CD14-positive monocyte (primary cell): ENCODE measurements at regions not wholly inside any gene's neighbourhood (a gene's known extent, or its start where the extent isn't known, plus 50 kb on each side); places are given as distances from the start of the nearest gene placed in this dataset.

ENCODE experiments used
- DNase-seq, 3 donors: peaks; one replicate each; pipeline ENCODE4 v3.0.0-alpha.2; 2011 to 2022
- H2AFZ ChIP-seq: 2 replicates; pipeline ENCODE4 v1.6.0; 2012; ENCODE audit warnings: mild to moderate bottlenecking, low read depth, low read length, inconsistent platforms; ENCODE audit not compliant: insufficient read depth, poor library complexity, severe bottlenecking
- H3K27ac ChIP-seq, 2 donors: 1 replicate in 1 of 2; 2 replicates in 1 of 2; pipeline ENCODE4 v1.5.1; 2012 to 2013; ENCODE audit warnings: low read length in 2 of 2, control low read depth in 1 of 2, inconsistent platforms in 1 of 2, low read depth in 1 of 2, mild to moderate bottlenecking in 1 of 2
- H3K27me3 ChIP-seq, 2 donors: one replicate each; pipeline versions ENCODE4 v1.6.0 to v1.6.1; 2011 to 2013; ENCODE audit warnings: low read length in 2 of 2; ENCODE audit not compliant: control insufficient read depth in 2 of 2, insufficient read depth in 2 of 2
- H3K36me3 ChIP-seq, 2 donors: replicated peaks in 1 of 2; 1 replicate in 1 of 2; 2 replicates in 1 of 2; pipeline versions ENCODE4 v1.5.1 to v1.6.1; 2012 to 2013; ENCODE audit warnings: low read length in 2 of 2, control low read depth in 1 of 2, inconsistent platforms in 1 of 2, mild to moderate bottlenecking in 1 of 2; ENCODE audit not compliant: insufficient read depth in 2 of 2, control insufficient read depth in 1 of 2
- H3K4me1 ChIP-seq, 2 donors: 1 replicate in 1 of 2; 2 replicates in 1 of 2; pipeline versions ENCODE4 v1.5.1 to v1.6.1; 2012 to 2013; ENCODE audit warnings: low read length in 2 of 2, control low read depth in 1 of 2, inconsistent platforms in 1 of 2, mild to moderate bottlenecking in 1 of 2, moderate library complexity in 1 of 2; ENCODE audit not compliant: insufficient read depth in 2 of 2, control insufficient read depth in 1 of 2
- H3K4me2 ChIP-seq: replicated peaks from 2 replicates; pipeline ENCODE3; 2012; ENCODE audit warnings: low read length, moderate library complexity, mild to moderate bottlenecking; ENCODE audit not compliant: poor library complexity, severe bottlenecking; ENCODE audit errors: extremely low read depth
- H3K4me3 ChIP-seq, 3 experiments: fragments of 200-600 bp in 1 of 3; sonication (generic) in 1 of 3; replicated peaks in 1 of 3; 1 replicate in 2 of 3; 2 replicates in 1 of 3; pipeline ENCODE4 v1.5.1; 2011 to 2013; ENCODE audit warnings: low read length in 3 of 3, mild to moderate bottlenecking in 3 of 3, control low read depth in 2 of 3, low read depth in 2 of 3, inconsistent platforms in 1 of 3, moderate library complexity in 1 of 3
- H3K79me2 ChIP-seq: 2 replicates; pipeline ENCODE4 v1.6.0; 2012; ENCODE audit warnings: mild to moderate bottlenecking, control low read depth, inconsistent platforms, low read length, moderate library complexity; ENCODE audit not compliant: insufficient read depth
- H3K9ac ChIP-seq: 2 replicates; pipeline ENCODE4 v1.6.0; 2017; ENCODE audit warnings: low read length, mild to moderate bottlenecking; ENCODE audit not compliant: insufficient read depth, poor library complexity, severe bottlenecking
- H3K9me3 ChIP-seq, 2 donors: replicated peaks in 1 of 2; 1 replicate in 1 of 2; 2 replicates in 1 of 2; pipeline versions ENCODE4 v1.5.1 to v1.6.1; 2012 to 2013; ENCODE audit warnings: low read length in 2 of 2, control low read depth in 1 of 2; ENCODE audit not compliant: control insufficient read depth in 1 of 2, insufficient read depth in 1 of 2
- H4K20me1 ChIP-seq: 2 replicates; pipeline ENCODE4 v1.6.0; 2012; ENCODE audit warnings: mild to moderate bottlenecking, low read length, control low read depth, moderate library complexity; ENCODE audit not compliant: insufficient read depth
- H3K27ac Mint-ChIP-seq, 7 donors: one replicate each; pipeline ENCODE4 v1.8.0; 2020; ENCODE audit warnings: mild to moderate bottlenecking in 7 of 7, mixed read lengths in 7 of 7, moderate library complexity in 6 of 7, inconsistent platforms in 2 of 7
- H3K27me3 Mint-ChIP-seq, 3 donors: one replicate each; pipeline ENCODE4 v1.8.0; 2021 to 2022; ENCODE audit warnings: low read depth in 3 of 3, mild to moderate bottlenecking in 3 of 3, mixed read lengths in 3 of 3, moderate library complexity in 3 of 3, inconsistent platforms in 1 of 3
- H3K36me3 Mint-ChIP-seq, 2 donors: one replicate each; pipeline ENCODE4 v1.8.0; 2020; ENCODE audit warnings: mixed read lengths in 2 of 2, inconsistent platforms in 1 of 2, mild to moderate bottlenecking in 1 of 2
- H3K4me1 Mint-ChIP-seq: one replicate; pipeline ENCODE4 v1.8.0; 2020; ENCODE audit warnings: mild to moderate bottlenecking, mixed read lengths
- H3K4me3 Mint-ChIP-seq, 2 donors: one replicate each; pipeline ENCODE4 v1.8.0; 2020; ENCODE audit warnings: mild to moderate bottlenecking in 2 of 2, mixed read lengths in 2 of 2, moderate library complexity in 1 of 2
- H3K9me3 Mint-ChIP-seq, 7 donors: one replicate each; pipeline ENCODE4 v1.8.0; 2020 to 2022; ENCODE audit warnings: mixed read lengths in 7 of 7, mild to moderate bottlenecking in 6 of 7, moderate library complexity in 6 of 7, inconsistent platforms in 2 of 7
- CTCF ChIP-seq: fragments of 200-600 bp; IDR thresholded peaks from one replicate; pipeline ENCODE4 v1.8.0; 2022; ENCODE audit warnings: antibody characterized with exemption, mild to moderate bottlenecking
- WGBS: methylation state at CpG from one replicate; pipeline ENCODE4 v1.1.5; 2013; ENCODE audit warnings: missing lambda C conversion rate; ENCODE audit not compliant: insufficient coverage; 5-methylcytosine and 5-hydroxymethylcytosine counted together
- intact Hi-C, 2 donors: fragments of 100-400 bp; cut with micrococcal nuclease; formaldehyde crosslinking; loops; one replicate each; pipeline versions ENCODE4 v1.15.0 to v1.15.1; 2023

DNA sequence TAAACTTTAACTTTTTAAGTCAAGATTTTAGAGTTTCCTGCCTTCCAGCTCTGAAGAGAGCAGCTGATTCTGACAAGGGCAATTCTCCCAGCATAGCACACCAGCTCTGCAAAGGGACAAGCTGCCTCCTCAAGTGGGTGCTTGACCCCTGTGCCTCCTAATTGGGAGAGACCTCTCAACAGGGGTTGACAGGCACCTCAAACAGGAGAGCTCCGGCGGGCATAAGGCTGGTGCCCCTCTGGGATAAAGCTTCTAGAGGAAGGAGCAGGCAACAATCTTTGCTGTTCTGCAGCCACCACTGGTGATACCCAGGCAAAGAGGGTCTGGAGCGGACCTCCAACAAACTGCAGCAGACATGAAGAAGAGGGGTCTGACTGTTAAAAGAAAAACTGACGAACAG, 872.9 kb upstream of the PCDH10 start:
- TF ChIP-seq CTCF = no peak
- no peak overlapping the region for H3K27ac ChIP-seq
- no peaks in the 10 kb centered on the region for H3K27me3 ChIP-seq
- H3K79me2 ChIP-seq = no peaks in the 10 kb centered on the region
- Mint-ChIP-seq H3K27me3 (peaks cover 0 to 6% (median 0%) of the 10 kb centered on the region in 3 donors), H3K27ac (no peak overlapping the region), H3K4me1 (no peaks in the 10 kb centered on the region), H3K9me3 (peaks cover 0 to 8% (median 0%) of the 10 kb centered on the region in 7 donors), H3K4me3 (no peak overlapping the region), H3K36me3 (no peaks in the 10 kb centered on the region)
- no peaks in the 10 kb centered on the region for H3K4me1 ChIP-seq
- no peak overlapping the region for H3K9ac ChIP-seq
- no peak overlapping the region for H3K4me3 ChIP-seq
- no peak overlapping the region for H3K4me2 ChIP-seq
- H4K20me1 ChIP-seq = no peaks in the 10 kb centered on the region
- no peaks in the 10 kb centered on the region for H3K9me3 ChIP-seq
- no peaks in the 10 kb centered on the region for H3K36me3 ChIP-seq
- intact Hi-C loops = no loop called here
- no peak overlapping the region for H2AFZ ChIP-seq
- no peak for DNase-seq
- WGBS = 100% methylated on average over 2 of the region's 4 CpGs

DNA sequence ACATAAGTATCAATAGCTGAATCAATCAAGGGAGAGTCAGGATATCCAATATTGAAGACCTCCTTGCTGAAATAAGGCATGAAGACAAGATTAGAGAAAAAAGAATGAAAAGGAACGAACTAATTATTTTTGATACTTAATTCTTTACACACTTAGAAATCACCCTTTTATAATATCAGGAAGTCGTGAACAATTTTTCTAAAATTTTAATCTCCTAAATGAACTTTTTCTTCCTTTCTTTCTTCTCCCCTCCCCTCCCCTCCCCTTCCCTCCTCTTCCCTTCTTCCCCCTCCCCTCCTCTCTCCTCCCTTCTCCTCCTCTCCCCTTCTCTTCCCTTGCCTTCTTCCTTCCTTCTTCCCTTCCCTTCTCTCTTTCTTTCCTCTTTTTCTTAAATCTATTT, 872.1 kb upstream of the PCDH10 start:
- H3K27ac Mint-ChIP-seq = no peak overlapping the region
- H3K36me3 ChIP-seq = no peaks in the 10 kb centered on the region
- H3K27ac ChIP-seq = no peak overlapping the region
- H2AFZ ChIP-seq = no peak overlapping the region
- no peaks in the 10 kb centered on the region for H3K4me1 Mint-ChIP-seq
- WGBS = no CpG with 5 or more reads among the region's 2 CpGs
- no peaks in the 10 kb centered on the region for H4K20me1 ChIP-seq
- H3K9ac ChIP-seq = no peak overlapping the region
- intact Hi-C loops = no loop called here
- no peaks in the 10 kb centered on the region for H3K4me1 ChIP-seq
- H3K27me3 ChIP-seq = no peaks in the 10 kb centered on the region
- H3K4me3 Mint-ChIP-seq = no peak overlapping the region
- H3K27me3 Mint-ChIP-seq = peaks cover 0 to 6% (median 0%) of the 10 kb centered on the region in 3 donors
- no peak for DNase-seq
- no peaks in the 10 kb centered on the region for H3K9me3 ChIP-seq
- H3K4me2 ChIP-seq = no peak overlapping the region
- H3K4me3 ChIP-seq = no peak overlapping the region
- no peaks in the 10 kb centered on the region for H3K36me3 Mint-ChIP-seq
- TF ChIP-seq CTCF = no peak
- no peaks in the 10 kb centered on the region for H3K79me2 ChIP-seq
- peaks cover 0 to 8% (median 0%) of the 10 kb centered on the region in 7 donors for H3K9me3 Mint-ChIP-seq
